ENCODE measurements at regions not wholly inside any gene's neighbourhood (a gene's known extent, or its start where the extent isn't known, plus 50 kb on each side); places are given as distances from the start of the nearest gene placed in this dataset.

DNA sequence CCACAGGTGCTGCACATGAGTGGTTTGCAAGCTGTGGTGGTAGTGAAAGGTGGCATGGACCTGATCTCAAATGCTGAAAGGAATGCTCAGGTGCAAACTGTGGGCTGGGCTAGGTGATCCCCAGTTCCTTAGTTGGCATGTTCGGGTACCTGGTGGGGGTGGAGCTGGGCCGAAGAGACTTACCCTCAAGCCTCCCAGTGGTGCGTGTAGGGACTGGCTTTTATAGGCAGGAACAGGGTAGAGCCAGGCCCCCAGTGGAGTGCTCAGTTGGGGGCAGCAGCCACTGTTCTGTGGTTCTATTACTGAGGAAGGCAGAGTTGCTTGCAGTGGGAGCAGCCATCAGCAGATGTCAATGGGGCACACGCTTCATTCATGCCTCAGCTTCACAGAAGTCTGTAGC is 399.8 kb downstream of the HTR1B start:
- Histone ChIP-seq H3K4me1 (ENCODE audit: control insufficient read depth in 1 of 2, insufficient read depth in 2 of 2, low read length in 2 of 2) (no peaks in the 10 kb centered on the region), H3K27ac (ENCODE audit: low read depth in 1 of 2, low read length in 2 of 2) (no peak overlapping the region), H3K36me3 (ENCODE audit: control insufficient read depth in 1 of 2, insufficient read depth in 2 of 2, low read length in 1 of 2) (no peaks in the 10 kb centered on the region), H3K9me3 (ENCODE audit: control insufficient read depth, low read length) (no peaks in the 10 kb centered on the region), H3K27me3 (ENCODE audit: control insufficient read depth in 1 of 2, insufficient read depth in 2 of 2, low read length in 1 of 2) (no peaks in the 10 kb centered on the region), H3K4me3 (ENCODE audit: low read length in 2 of 2) (no peak overlapping the region)
- DNase-seq (no peak), ATAC-seq (ENCODE audit: low FRiP score) (no peak)
- intact Hi-C loops (cut with DNase I): no loop called here
- WGBS, 2 donors: 87 to 93% methylated on average over 4 of the region's 4 CpGs

DNA sequence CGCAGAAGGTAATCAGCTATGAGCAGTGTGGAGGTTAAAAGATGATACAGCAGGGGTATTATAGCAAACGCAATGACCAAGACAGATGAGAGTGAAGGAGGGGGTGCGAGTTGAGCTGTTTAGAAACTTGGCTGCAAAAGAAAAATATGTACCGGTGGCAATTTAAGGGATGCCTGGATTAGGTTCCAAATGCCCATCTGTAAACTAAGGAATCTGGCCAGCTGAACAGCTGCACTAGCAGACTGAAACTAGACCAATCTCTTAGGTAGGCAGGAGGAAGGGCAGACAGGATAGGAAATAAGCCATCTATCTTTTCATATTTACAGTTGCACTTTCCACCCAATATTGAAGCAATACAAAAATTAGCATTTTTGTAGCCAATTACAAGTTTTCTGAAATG is 407.6 kb downstream of the HTR1B start:
- Histone ChIP-seq H3K27ac (ENCODE audit: low read depth in 1 of 2, low read length in 2 of 2) (no peak overlapping the region), H3K4me1 (ENCODE audit: control insufficient read depth in 1 of 2, insufficient read depth in 2 of 2, low read length in 2 of 2) (no peaks in the 10 kb centered on the region)
- WGBS, 2 donors: 80 to 87% methylated on average over 4 of the region's 4 CpGs

DNA sequence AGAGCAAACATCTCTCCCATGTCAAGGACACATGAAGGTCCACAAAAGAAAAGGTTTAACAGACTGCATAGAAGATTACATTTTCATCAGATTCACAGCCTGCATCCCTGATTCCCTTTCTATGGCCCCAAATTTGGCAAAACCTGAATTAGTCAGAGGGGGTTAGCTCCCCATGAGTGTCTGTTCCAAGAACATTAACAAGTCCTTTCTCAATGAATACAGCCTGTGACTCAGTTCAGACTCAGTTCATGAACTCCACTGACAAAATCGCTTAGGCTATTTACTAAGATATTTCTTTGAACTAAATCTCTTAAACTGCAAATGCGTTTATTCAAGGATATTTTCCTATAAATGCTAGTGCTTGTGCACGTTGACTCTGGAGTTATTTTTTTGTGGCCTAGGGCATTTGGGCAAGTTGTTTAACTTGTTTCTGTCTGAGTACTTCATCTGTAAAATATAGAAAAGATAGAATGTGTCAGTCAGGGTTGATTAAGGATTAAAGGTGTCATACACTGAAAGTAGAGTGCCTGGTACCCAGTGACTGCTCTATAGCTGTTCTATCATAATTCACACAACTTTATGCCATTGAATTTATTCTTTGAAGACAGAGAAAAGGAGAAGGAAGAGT is 422.6 kb downstream of the HTR1B start:
- intact Hi-C loops (cut with DNase I): no loop called here
- DNase-seq (no peak), ATAC-seq (ENCODE audit: low FRiP score) (no peak)
- Histone ChIP-seq H3K36me3 (ENCODE audit: control insufficient read depth in 1 of 2, insufficient read depth in 2 of 2, low read length in 1 of 2) (no peaks in the 10 kb centered on the region), H3K27me3 (ENCODE audit: control insufficient read depth in 1 of 2, insufficient read depth in 2 of 2, low read length in 1 of 2) (no peaks in the 10 kb centered on the region), H3K9me3 (ENCODE audit: control insufficient read depth, low read length) (peaks cover 3% of the 10 kb centered on the region), H3K27ac (ENCODE audit: low read depth in 1 of 2, low read length in 2 of 2) (no peak overlapping the region), H3K4me3 (ENCODE audit: low read length in 2 of 2) (no peak overlapping the region), H3K4me1 (ENCODE audit: control insufficient read depth in 1 of 2, insufficient read depth in 2 of 2, low read length in 2 of 2) (no peaks in the 10 kb centered on the region)
- WGBS, 2 donors: 67 to 70% methylated on average over 3 of the region's 3 CpGs

More for the DNA sequence above, 407.6 kb downstream of the HTR1B start:
- Histone ChIP-seq H3K36me3 (ENCODE audit: control insufficient read depth in 1 of 2, insufficient read depth in 2 of 2, low read length in 1 of 2) (no peaks in the 10 kb centered on the region), H3K4me3 (ENCODE audit: low read length in 2 of 2) (no peak overlapping the region), H3K27me3 (ENCODE audit: control insufficient read depth in 1 of 2, insufficient read depth in 2 of 2, low read length in 1 of 2) (no peaks in the 10 kb centered on the region), H3K9me3 (ENCODE audit: control insufficient read depth, low read length) (no peaks in the 10 kb centered on the region)
- ATAC-seq (ENCODE audit: low FRiP score) (no peak), DNase-seq (no peak)
- intact Hi-C loops (cut with DNase I): no loop called here

DNA sequence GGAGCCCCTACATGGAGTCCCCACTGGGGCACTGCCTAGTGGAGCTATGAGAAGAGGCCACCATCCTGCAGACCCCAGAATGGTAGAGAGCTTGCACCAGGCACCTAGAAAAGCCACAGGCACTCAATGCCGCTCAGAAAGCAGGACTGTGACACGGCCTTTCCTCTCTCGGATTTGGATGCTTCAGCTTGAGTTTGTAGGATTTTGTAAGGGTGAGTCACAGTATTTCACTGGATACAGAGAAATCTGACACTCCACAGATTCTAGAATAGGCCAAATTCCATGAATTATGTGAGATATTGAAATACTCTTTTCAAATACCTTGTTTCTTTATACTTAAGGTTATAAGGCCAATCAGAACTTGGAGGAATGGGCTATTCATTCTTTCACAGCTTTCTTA is 424.5 kb downstream of the HTR1B start:
- H3K27me3 ChIP-seq (ENCODE audit: control insufficient read depth in 1 of 2, insufficient read depth in 2 of 2, low read length in 1 of 2): no peaks in the 10 kb centered on the region
- peaks cover 3% of the 10 kb centered on the region for H3K9me3 ChIP-seq (ENCODE audit: control insufficient read depth, low read length)
- ATAC-seq (ENCODE audit: low FRiP score): no peak
- no peak overlapping the region for H3K27ac ChIP-seq (ENCODE audit: low read depth in 1 of 2, low read length in 2 of 2)
- no peaks in the 10 kb centered on the region for H3K36me3 ChIP-seq (ENCODE audit: control insufficient read depth in 1 of 2, insufficient read depth in 2 of 2, low read length in 1 of 2)
- peaks cover 0 to 3% of the 10 kb centered on the region in 2 donors for H3K4me1 ChIP-seq (ENCODE audit: control insufficient read depth in 1 of 2, insufficient read depth in 2 of 2, low read length in 2 of 2)
- intact Hi-C loops (cut with DNase I): no loop called here
- no peak for DNase-seq
- no peak overlapping the region for H3K4me3 ChIP-seq (ENCODE audit: low read length in 2 of 2)
- WGBS, 2 donors: 72 to 96% methylated on average over 3 of the region's 3 CpGs

- ATAC-seq (ENCODE audit: low FRiP score) (no peak), DNase-seq (no peak)
- peaks cover 3% of the 10 kb centered on the region for H3K9me3 ChIP-seq (ENCODE audit: control insufficient read depth, low read length)
- H3K4me3 ChIP-seq (ENCODE audit: low read length in 2 of 2): no peak overlapping the region
- no peak overlapping the region for H3K27ac ChIP-seq (ENCODE audit: low read depth in 1 of 2, low read length in 2 of 2)
- H3K27me3 ChIP-seq (ENCODE audit: control insufficient read depth in 1 of 2, insufficient read depth in 2 of 2, low read length in 1 of 2): no peaks in the 10 kb centered on the region
- intact Hi-C loops (cut with DNase I): no loop called here
- peaks cover 0 to 4% of the 10 kb centered on the region in 2 donors for H3K4me1 ChIP-seq (ENCODE audit: control insufficient read depth in 1 of 2, insufficient read depth in 2 of 2, low read length in 2 of 2)
- 96 to 100% methylated on average over 1 of the region's 1 CpG for whole genome bisulfite sequencing, 2 donors
- H3K36me3 ChIP-seq (ENCODE audit: control insufficient read depth in 1 of 2, insufficient read depth in 2 of 2, low read length in 1 of 2): no peaks in the 10 kb centered on the region
Measured at GRCh38 chr6:77037439-77037838, 425.9 kb downstream of the HTR1B start.

- no peak for ATAC-seq (ENCODE audit: low FRiP score)
Measured at GRCh38 chr6:77036400-77036799, 426.9 kb downstream of the HTR1B start.

DNA sequence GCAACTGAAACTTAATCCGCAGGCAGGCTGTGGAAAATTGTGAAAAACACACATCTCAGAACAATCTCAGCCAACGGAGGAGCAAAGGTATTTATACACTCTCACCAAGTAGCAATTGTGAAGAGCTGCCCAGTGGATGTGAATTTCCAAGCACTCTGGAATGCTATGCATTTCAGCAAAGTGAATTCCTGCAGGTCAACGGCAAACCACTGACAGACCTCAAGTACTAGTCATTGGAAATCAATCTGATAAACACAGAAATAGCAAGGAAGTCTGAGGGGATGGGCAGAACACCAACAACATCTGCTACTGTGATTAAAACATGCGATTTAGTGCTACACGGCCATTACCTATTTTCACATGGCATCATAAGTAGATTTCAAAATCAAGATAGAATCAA is 429.1 kb downstream of the HTR1B start:
- ATAC-seq (ENCODE audit: low FRiP score) (no peak), DNase-seq (no peak)
- H3K36me3 ChIP-seq (ENCODE audit: control insufficient read depth in 1 of 2, insufficient read depth in 2 of 2, low read length in 1 of 2): no peaks in the 10 kb centered on the region
- H3K27ac ChIP-seq (ENCODE audit: low read depth in 1 of 2, low read length in 2 of 2): no peak overlapping the region
- no peak overlapping the region for H3K4me3 ChIP-seq (ENCODE audit: low read length in 2 of 2)
- 29 to 38% methylated on average over 5 of the region's 5 CpGs for whole genome bisulfite sequencing, 2 donors
- no peaks in the 10 kb centered on the region for H3K27me3 ChIP-seq (ENCODE audit: control insufficient read depth in 1 of 2, insufficient read depth in 2 of 2, low read length in 1 of 2)
- H3K9me3 ChIP-seq (ENCODE audit: control insufficient read depth, low read length): peaks cover 3% of the 10 kb centered on the region
- peaks cover 0 to 4% of the 10 kb centered on the region in 2 donors for H3K4me1 ChIP-seq (ENCODE audit: control insufficient read depth in 1 of 2, insufficient read depth in 2 of 2, low read length in 2 of 2)
- intact Hi-C loops (cut with DNase I): no loop called here

More at GRCh38 chr6:77036400-77036799, 426.9 kb downstream of the HTR1B start:
- no peak overlapping the region for H3K27ac ChIP-seq (ENCODE audit: low read depth in 1 of 2, low read length in 2 of 2)
- peaks cover 3% of the 10 kb centered on the region for H3K9me3 ChIP-seq (ENCODE audit: control insufficient read depth, low read length)
- no peak for DNase-seq
- H3K27me3 ChIP-seq (ENCODE audit: control insufficient read depth in 1 of 2, insufficient read depth in 2 of 2, low read length in 1 of 2): no peaks in the 10 kb centered on the region
- intact Hi-C loops (cut with DNase I): no loop called here
- no peak overlapping the region for H3K4me3 ChIP-seq (ENCODE audit: low read length in 2 of 2)
- WGBS, 2 donors: 90 to 95% methylated on average over 4 of the region's 4 CpGs
- no peaks in the 10 kb centered on the region for H3K36me3 ChIP-seq (ENCODE audit: control insufficient read depth in 1 of 2, insufficient read depth in 2 of 2, low read length in 1 of 2)
- H3K4me1 ChIP-seq (ENCODE audit: control insufficient read depth in 1 of 2, insufficient read depth in 2 of 2, low read length in 2 of 2): peaks cover 0 to 4% of the 10 kb centered on the region in 2 donors

DNA sequence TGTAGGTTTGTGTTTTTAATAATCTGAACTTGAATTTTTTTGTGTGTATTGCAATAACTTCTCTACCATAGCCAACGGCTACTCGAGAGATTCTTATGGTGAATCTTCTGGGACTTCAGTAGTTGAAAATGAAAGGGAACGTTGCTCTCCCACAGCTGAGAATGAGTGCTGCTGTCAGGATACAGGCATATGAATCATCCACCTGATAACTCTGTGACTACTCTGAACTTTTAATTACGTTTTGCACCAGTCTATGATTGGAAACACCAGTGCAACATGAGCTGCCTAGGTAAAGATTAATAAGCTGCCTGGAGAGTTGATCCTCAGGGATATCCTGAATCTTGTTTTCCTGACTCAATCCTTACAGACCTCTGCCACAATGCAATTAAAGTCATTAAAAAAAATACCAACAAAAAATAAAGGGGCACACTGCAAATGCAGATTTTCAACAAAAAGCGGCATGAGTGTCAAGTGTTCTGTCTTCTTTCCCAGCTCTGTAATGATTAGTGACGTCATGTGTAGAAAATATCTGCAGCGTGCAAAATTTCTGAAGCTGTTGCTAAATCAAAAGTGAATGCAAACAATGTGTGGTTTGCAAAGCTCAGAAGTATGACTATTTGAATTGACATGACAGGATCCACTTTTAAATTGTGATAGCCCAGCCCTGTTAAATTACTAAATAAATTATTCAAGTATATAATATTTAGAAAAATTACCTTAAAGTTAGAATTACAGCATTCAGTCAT is 432.2 kb downstream of the HTR1B start:
- Histone ChIP-seq H3K27ac (ENCODE audit: low read depth in 1 of 2, low read length in 2 of 2) (no peak overlapping the region), H3K9me3 (ENCODE audit: control insufficient read depth, low read length) (no peaks in the 10 kb centered on the region), H3K4me1 (ENCODE audit: control insufficient read depth in 1 of 2, insufficient read depth in 2 of 2, low read length in 2 of 2) (peaks cover 0 to 4% of the 10 kb centered on the region in 2 donors), H3K4me3 (ENCODE audit: low read length in 2 of 2) (no peak overlapping the region), H3K27me3 (ENCODE audit: control insufficient read depth in 1 of 2, insufficient read depth in 2 of 2, low read length in 1 of 2) (no peaks in the 10 kb centered on the region), H3K36me3 (ENCODE audit: control insufficient read depth in 1 of 2, insufficient read depth in 2 of 2, low read length in 1 of 2) (no peaks in the 10 kb centered on the region)
- WGBS, 2 donors: 73 to 74% methylated on average over 7 of the region's 7 CpGs
- DNase-seq: no peak
- intact Hi-C loops (cut with DNase I): no loop called here
- ATAC-seq (ENCODE audit: low FRiP score): no peak

DNA sequence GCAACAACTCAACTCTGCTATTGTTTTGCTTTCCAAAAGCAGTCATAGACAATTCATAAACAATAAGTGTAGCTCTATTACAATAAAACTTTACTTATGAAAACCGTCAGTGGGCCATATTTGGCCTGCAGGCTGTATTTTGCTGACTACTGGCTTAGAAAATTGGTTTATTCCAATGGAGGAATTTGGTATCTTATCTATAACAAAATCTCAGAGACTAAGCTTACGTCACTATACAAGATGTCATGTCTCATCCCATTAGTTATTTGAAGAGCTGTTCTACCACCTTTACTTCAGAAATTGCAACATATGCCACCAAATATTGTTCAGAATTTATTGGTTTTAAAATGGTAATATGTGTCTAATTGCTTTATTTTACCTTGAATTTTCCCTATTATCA is 436.9 kb downstream of the HTR1B start:
- ATAC-seq (ENCODE audit: low FRiP score): no peak
- Histone ChIP-seq H3K9me3 (ENCODE audit: control insufficient read depth, low read length) (no peaks in the 10 kb centered on the region), H3K4me1 (ENCODE audit: control insufficient read depth in 1 of 2, insufficient read depth in 2 of 2, low read length in 2 of 2) (no peaks in the 10 kb centered on the region), H3K27ac (ENCODE audit: low read depth in 1 of 2, low read length in 2 of 2) (no peak overlapping the region), H3K4me3 (ENCODE audit: low read length in 2 of 2) (no peak overlapping the region), H3K27me3 (ENCODE audit: control insufficient read depth in 1 of 2, insufficient read depth in 2 of 2, low read length in 1 of 2) (no peaks in the 10 kb centered on the region), H3K36me3 (ENCODE audit: control insufficient read depth in 1 of 2, insufficient read depth in 2 of 2, low read length in 1 of 2) (no peaks in the 10 kb centered on the region)
- intact Hi-C loops (cut with DNase I): no loop called here
- DNase-seq: no peak
- 82 to 86% methylated on average over 2 of the region's 2 CpGs for WGBS, 2 donors

Data from aorta (tissue), 5 donors.